GM23338 (cell line): ENCODE measurements at regions not wholly inside any gene's neighbourhood (a gene's known extent, or its start where the extent isn't known, plus 50 kb on each side); places are given as distances from the start of the nearest gene placed in this dataset.

Experiments used
- ATAC-seq: fragments of 200-7000 bp; cut with Tn5 transposase; 3 replicates; pipeline ENCODE4 v1.9.1; 2020
- DNase-seq: peaks from one replicate; pipeline ENCODE4 v3.0.0-alpha.2; 2015; ENCODE audit warnings: low spot score
- H2AFZ ChIP-seq: fragments of 200-600 bp; sonication (generic); 2 replicates; pipeline ENCODE4 v1.8.0; 2016; ENCODE audit warnings: antibody characterized with exemption, mild to moderate bottlenecking, moderate library complexity
- H3F3A ChIP-seq: fragments of 200-600 bp; sonication (generic); replicated peaks from 2 replicates; pipeline ENCODE4 v1.8.0; 2017; ENCODE audit warnings: antibody characterized with exemption, mixed run types, low read depth
- H3K27ac ChIP-seq: fragments of 200-600 bp; sonication (generic); 2 replicates; pipeline ENCODE4 v1.6.1; 2016; ENCODE audit warnings: low read depth
- H3K27me3 ChIP-seq: fragments of 200-600 bp; sonication (generic); 2 replicates; pipeline ENCODE4 v1.8.0; 2016; ENCODE audit warnings: mild to moderate bottlenecking, mixed run types, moderate library complexity; ENCODE audit not compliant: insufficient read depth
- H3K36me3 ChIP-seq: fragments of 200-600 bp; sonication (generic); 2 replicates; pipeline ENCODE4 v1.8.0; 2016; ENCODE audit warnings: mild to moderate bottlenecking; ENCODE audit not compliant: insufficient read depth
- H3K4me1 ChIP-seq: fragments of 200-600 bp; sonication (generic); 2 replicates; pipeline ENCODE4 v1.8.0; 2016; ENCODE audit warnings: mild to moderate bottlenecking, moderate library complexity; ENCODE audit not compliant: insufficient read depth
- H3K4me2 ChIP-seq: fragments of 200-600 bp; sonication (generic); 2 replicates; pipeline ENCODE4 v1.7.1; 2017; ENCODE audit warnings: mixed run types
- H3K4me3 ChIP-seq: fragments of 200-600 bp; sonication (generic); 2 replicates; pipeline ENCODE4 v1.6.1; 2016; ENCODE audit warnings: mixed run types
- H3K79me2 ChIP-seq: fragments of 200-600 bp; sonication (generic); replicated peaks from 2 replicates; pipeline ENCODE4 v1.8.0; 2017; ENCODE audit warnings: mild to moderate bottlenecking; ENCODE audit not compliant: insufficient read depth
- H3K9me2 ChIP-seq: fragments of 200-600 bp; sonication (generic); 2 replicates; pipeline ENCODE4 v1.8.0; 2017; ENCODE audit not compliant: insufficient read depth
- H4K20me1 ChIP-seq: fragments of 200-600 bp; sonication (generic); replicated peaks from 2 replicates; pipeline ENCODE4 v1.8.0; 2017; ENCODE audit warnings: mild to moderate bottlenecking; ENCODE audit not compliant: insufficient read depth
- H3K27ac Mint-ChIP-seq: 2 replicates; pipeline ENCODE4 v1.8.0; 2020; ENCODE audit warnings: inconsistent platforms, mild to moderate bottlenecking, moderate library complexity, mixed read lengths
- H3K27me3 Mint-ChIP-seq: 3 replicates; pipeline ENCODE4 v1.8.0; 2022; ENCODE audit warnings: low read depth, mild to moderate bottlenecking, moderate library complexity, mixed read lengths, inconsistent platforms; ENCODE audit not compliant: insufficient read depth, poor library complexity
- H3K36me3 Mint-ChIP-seq: 3 replicates; pipeline ENCODE4 v1.8.0; 2021; ENCODE audit warnings: low read depth, mild to moderate bottlenecking, inconsistent platforms, moderate library complexity, mixed read lengths
- H3K4me1 Mint-ChIP-seq: 3 replicates; pipeline ENCODE4 v1.8.0; 2020; ENCODE audit warnings: mild to moderate bottlenecking, inconsistent platforms, mixed read lengths
- H3K4me3 Mint-ChIP-seq: 3 replicates; pipeline ENCODE4 v1.8.0; 2021; ENCODE audit warnings: moderate library complexity, mild to moderate bottlenecking, inconsistent platforms, mixed read lengths
- H3K9me3 Mint-ChIP-seq: 3 replicates; pipeline ENCODE4 v1.8.0; 2020; ENCODE audit warnings: moderate library complexity, mild to moderate bottlenecking, inconsistent platforms, mixed read lengths
- CREB1 ChIP-seq: fragments of 250-450 bp; sonication (Bioruptor Pico); IDR thresholded peaks from 2 replicates; pipeline ENCODE4 v1.5.0; 2020; ENCODE audit warnings: low read depth, mild to moderate bottlenecking, moderate library complexity
- EZH2 ChIP-seq: fragments of 200-600 bp; sonication (generic); IDR thresholded peaks from one replicate; pipeline ENCODE4 v1.8.0; 2017; ENCODE audit warnings: antibody characterized with exemption, mild to moderate bottlenecking, low read depth; ENCODE audit not compliant: unreplicated experiment
- EZH2phosphoT487 ChIP-seq: fragments of 200-600 bp; sonication (generic); IDR thresholded peaks from one replicate; pipeline ENCODE4 v1.8.1; 2018; ENCODE audit warnings: antibody characterized with exemption; ENCODE audit not compliant: unreplicated experiment
- JUNB ChIP-seq: IDR thresholded peaks from one replicate; pipeline ENCODE4 v1.6.1; 2016; ENCODE audit warnings: antibody characterized with exemption; ENCODE audit not compliant: unreplicated experiment
- NANOG ChIP-seq: IDR thresholded peaks from 2 replicates; pipeline ENCODE4 v1.6.1; 2016; ENCODE audit warnings: antibody characterized with exemption, borderline replicate concordance
- POLR2AphosphoS5 ChIP-seq: IDR thresholded peaks from 2 replicates; pipeline ENCODE4 v1.6.1; 2016; ENCODE audit warnings: antibody characterized with exemption, low read depth
- STAT1 ChIP-seq: IDR thresholded peaks from one replicate; pipeline ENCODE4 v1.6.1; 2016; ENCODE audit warnings: antibody characterized with exemption; ENCODE audit not compliant: unreplicated experiment
- ZNF114 ChIP-seq: fragments of 250-450 bp; sonication (Bioruptor Pico); IDR thresholded peaks from 2 replicates; pipeline ENCODE4 v1.5.0; 2020; ENCODE audit warnings: mild to moderate bottlenecking, moderate library complexity
- ZNF331 ChIP-seq: fragments of 250-450 bp; sonication (Bioruptor Pico); IDR thresholded peaks from 2 replicates; pipeline ENCODE4 v1.5.0; 2020; ENCODE audit warnings: low read depth, mild to moderate bottlenecking, moderate library complexity
- TF ChIP-seq, protein P1 (sequence below), 2 experiments: fragments of 200-600 bp in 1 of 2; sonication (generic) in 1 of 2; conservative IDR thresholded peaks; 2 replicates each; pipeline versions ENCODE4 v1.5.1 to v1.6.1; 2016 to 2017; ENCODE audit warnings: antibody characterized with exemption in 2 of 2, low read depth in 2 of 2, mild to moderate bottlenecking in 2 of 2, moderate library complexity in 1 of 2
- TF ChIP-seq, protein P2 (sequence below): IDR thresholded peaks from 2 replicates; pipeline ENCODE4 v1.6.1; 2016; ENCODE audit warnings: antibody characterized with exemption
- TF ChIP-seq, protein P3 (sequence below): IDR thresholded peaks from one replicate; pipeline ENCODE4 v1.6.1; 2018; ENCODE audit warnings: antibody characterized with exemption; ENCODE audit not compliant: unreplicated experiment
- TF ChIP-seq, protein P4 (sequence below): fragments of 250-450 bp; sonication (Bioruptor Pico); IDR thresholded peaks from 2 replicates; pipeline ENCODE4 v1.5.0; 2020; ENCODE audit warnings: mild to moderate bottlenecking, moderate library complexity

DNA sequence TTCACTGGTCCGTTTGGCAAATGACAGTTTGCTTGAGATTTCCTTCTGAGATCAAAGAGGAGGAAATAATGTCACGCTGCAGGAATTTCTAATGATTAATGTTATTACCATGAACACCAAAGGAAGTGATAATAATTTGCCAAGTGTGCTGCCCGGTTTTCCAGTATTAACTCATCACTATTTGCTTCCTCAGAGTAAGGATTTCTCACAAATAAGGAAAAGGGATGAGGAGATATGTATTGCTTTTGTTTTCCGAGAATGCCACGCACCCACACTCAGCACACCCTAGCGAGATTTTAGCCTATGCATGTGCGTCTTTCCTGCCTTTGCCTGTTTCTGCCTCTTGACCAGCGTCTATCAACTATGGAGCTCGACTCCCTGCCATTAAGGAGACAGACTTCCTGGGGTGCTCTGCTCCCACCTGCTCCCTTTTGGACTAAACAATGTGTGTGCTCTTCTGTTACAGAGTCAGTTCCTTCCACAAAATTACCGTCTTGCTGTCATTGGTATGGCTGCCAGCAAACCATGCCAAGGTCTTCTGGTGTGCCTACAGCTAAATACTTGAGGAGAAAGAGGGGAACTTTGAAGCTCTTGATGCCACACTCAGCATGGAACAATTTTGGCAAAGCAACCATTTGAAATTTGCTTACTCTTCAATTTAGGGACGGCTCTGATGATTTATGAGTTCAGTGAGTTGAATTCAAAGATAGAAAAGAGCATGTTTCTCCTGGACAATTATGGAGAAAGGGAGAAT lies 393.1 kb upstream of the ZFP42 start:
- Histone ChIP-seq H3K9me2 (no peaks in the 10 kb centered on the region; the same call in 1 of the 2 replicates), H3K27me3 (no peaks in the 10 kb centered on the region), H3K36me3 (no peaks in the 10 kb centered on the region), H3F3A (no peaks in the 10 kb centered on the region), H2AFZ (peak overlapping the region; percentile 83; the same call in 1 of the 2 replicates), H4K20me1 (no peaks in the 10 kb centered on the region), H3K4me2 (no peak overlapping the region), H3K27ac (no peak overlapping the region), H3K4me3 (no peak overlapping the region), H3K4me1 (peaks cover 8% of the 10 kb centered on the region; the same call in 1 of the 2 replicates), H3K79me2 (no peaks in the 10 kb centered on the region)
- Mint-ChIP-seq H3K4me3 (no peak overlapping the region), H3K9me3 (no peaks in the 10 kb centered on the region; the same call in 2 of the 3 replicates), H3K36me3 (no peaks in the 10 kb centered on the region), H3K27ac (no peak overlapping the region), H3K27me3 (no peaks in the 10 kb centered on the region), H3K4me1 (peaks cover 11% of the 10 kb centered on the region; the same call in 2 of the 3 replicates)
- ATAC-seq (no peak), DNase-seq (no peak)
- TF ChIP-seq, protein P1, sequence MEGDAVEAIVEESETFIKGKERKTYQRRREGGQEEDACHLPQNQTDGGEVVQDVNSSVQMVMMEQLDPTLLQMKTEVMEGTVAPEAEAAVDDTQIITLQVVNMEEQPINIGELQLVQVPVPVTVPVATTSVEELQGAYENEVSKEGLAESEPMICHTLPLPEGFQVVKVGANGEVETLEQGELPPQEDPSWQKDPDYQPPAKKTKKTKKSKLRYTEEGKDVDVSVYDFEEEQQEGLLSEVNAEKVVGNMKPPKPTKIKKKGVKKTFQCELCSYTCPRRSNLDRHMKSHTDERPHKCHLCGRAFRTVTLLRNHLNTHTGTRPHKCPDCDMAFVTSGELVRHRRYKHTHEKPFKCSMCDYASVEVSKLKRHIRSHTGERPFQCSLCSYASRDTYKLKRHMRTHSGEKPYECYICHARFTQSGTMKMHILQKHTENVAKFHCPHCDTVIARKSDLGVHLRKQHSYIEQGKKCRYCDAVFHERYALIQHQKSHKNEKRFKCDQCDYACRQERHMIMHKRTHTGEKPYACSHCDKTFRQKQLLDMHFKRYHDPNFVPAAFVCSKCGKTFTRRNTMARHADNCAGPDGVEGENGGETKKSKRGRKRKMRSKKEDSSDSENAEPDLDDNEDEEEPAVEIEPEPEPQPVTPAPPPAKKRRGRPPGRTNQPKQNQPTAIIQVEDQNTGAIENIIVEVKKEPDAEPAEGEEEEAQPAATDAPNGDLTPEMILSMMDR (conservative IDR thresholded peaks at IDR 0.05; ENCODE audit: low read depth in 2 of 2), result no peak
- TF ChIP-seq POLR2AphosphoS5 (no peak), ZNF331 (CRISPR knock-in tag) (no peak), EZH2phosphoT487 (no peak), JUNB (no peak), STAT1 (no peak), NANOG (no peak), EZH2 (no peak), ZNF114 (no peak), CREB1 (CRISPR knock-in tag) (no peak)
- TF ChIP-seq, protein P2, sequence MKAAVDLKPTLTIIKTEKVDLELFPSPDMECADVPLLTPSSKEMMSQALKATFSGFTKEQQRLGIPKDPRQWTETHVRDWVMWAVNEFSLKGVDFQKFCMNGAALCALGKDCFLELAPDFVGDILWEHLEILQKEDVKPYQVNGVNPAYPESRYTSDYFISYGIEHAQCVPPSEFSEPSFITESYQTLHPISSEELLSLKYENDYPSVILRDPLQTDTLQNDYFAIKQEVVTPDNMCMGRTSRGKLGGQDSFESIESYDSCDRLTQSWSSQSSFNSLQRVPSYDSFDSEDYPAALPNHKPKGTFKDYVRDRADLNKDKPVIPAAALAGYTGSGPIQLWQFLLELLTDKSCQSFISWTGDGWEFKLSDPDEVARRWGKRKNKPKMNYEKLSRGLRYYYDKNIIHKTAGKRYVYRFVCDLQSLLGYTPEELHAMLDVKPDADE, result no peak
- TF ChIP-seq, protein P3, sequence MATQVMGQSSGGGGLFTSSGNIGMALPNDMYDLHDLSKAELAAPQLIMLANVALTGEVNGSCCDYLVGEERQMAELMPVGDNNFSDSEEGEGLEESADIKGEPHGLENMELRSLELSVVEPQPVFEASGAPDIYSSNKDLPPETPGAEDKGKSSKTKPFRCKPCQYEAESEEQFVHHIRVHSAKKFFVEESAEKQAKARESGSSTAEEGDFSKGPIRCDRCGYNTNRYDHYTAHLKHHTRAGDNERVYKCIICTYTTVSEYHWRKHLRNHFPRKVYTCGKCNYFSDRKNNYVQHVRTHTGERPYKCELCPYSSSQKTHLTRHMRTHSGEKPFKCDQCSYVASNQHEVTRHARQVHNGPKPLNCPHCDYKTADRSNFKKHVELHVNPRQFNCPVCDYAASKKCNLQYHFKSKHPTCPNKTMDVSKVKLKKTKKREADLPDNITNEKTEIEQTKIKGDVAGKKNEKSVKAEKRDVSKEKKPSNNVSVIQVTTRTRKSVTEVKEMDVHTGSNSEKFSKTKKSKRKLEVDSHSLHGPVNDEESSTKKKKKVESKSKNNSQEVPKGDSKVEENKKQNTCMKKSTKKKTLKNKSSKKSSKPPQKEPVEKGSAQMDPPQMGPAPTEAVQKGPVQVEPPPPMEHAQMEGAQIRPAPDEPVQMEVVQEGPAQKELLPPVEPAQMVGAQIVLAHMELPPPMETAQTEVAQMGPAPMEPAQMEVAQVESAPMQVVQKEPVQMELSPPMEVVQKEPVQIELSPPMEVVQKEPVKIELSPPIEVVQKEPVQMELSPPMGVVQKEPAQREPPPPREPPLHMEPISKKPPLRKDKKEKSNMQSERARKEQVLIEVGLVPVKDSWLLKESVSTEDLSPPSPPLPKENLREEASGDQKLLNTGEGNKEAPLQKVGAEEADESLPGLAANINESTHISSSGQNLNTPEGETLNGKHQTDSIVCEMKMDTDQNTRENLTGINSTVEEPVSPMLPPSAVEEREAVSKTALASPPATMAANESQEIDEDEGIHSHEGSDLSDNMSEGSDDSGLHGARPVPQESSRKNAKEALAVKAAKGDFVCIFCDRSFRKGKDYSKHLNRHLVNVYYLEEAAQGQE, result no peak
- TF ChIP-seq, protein P4, sequence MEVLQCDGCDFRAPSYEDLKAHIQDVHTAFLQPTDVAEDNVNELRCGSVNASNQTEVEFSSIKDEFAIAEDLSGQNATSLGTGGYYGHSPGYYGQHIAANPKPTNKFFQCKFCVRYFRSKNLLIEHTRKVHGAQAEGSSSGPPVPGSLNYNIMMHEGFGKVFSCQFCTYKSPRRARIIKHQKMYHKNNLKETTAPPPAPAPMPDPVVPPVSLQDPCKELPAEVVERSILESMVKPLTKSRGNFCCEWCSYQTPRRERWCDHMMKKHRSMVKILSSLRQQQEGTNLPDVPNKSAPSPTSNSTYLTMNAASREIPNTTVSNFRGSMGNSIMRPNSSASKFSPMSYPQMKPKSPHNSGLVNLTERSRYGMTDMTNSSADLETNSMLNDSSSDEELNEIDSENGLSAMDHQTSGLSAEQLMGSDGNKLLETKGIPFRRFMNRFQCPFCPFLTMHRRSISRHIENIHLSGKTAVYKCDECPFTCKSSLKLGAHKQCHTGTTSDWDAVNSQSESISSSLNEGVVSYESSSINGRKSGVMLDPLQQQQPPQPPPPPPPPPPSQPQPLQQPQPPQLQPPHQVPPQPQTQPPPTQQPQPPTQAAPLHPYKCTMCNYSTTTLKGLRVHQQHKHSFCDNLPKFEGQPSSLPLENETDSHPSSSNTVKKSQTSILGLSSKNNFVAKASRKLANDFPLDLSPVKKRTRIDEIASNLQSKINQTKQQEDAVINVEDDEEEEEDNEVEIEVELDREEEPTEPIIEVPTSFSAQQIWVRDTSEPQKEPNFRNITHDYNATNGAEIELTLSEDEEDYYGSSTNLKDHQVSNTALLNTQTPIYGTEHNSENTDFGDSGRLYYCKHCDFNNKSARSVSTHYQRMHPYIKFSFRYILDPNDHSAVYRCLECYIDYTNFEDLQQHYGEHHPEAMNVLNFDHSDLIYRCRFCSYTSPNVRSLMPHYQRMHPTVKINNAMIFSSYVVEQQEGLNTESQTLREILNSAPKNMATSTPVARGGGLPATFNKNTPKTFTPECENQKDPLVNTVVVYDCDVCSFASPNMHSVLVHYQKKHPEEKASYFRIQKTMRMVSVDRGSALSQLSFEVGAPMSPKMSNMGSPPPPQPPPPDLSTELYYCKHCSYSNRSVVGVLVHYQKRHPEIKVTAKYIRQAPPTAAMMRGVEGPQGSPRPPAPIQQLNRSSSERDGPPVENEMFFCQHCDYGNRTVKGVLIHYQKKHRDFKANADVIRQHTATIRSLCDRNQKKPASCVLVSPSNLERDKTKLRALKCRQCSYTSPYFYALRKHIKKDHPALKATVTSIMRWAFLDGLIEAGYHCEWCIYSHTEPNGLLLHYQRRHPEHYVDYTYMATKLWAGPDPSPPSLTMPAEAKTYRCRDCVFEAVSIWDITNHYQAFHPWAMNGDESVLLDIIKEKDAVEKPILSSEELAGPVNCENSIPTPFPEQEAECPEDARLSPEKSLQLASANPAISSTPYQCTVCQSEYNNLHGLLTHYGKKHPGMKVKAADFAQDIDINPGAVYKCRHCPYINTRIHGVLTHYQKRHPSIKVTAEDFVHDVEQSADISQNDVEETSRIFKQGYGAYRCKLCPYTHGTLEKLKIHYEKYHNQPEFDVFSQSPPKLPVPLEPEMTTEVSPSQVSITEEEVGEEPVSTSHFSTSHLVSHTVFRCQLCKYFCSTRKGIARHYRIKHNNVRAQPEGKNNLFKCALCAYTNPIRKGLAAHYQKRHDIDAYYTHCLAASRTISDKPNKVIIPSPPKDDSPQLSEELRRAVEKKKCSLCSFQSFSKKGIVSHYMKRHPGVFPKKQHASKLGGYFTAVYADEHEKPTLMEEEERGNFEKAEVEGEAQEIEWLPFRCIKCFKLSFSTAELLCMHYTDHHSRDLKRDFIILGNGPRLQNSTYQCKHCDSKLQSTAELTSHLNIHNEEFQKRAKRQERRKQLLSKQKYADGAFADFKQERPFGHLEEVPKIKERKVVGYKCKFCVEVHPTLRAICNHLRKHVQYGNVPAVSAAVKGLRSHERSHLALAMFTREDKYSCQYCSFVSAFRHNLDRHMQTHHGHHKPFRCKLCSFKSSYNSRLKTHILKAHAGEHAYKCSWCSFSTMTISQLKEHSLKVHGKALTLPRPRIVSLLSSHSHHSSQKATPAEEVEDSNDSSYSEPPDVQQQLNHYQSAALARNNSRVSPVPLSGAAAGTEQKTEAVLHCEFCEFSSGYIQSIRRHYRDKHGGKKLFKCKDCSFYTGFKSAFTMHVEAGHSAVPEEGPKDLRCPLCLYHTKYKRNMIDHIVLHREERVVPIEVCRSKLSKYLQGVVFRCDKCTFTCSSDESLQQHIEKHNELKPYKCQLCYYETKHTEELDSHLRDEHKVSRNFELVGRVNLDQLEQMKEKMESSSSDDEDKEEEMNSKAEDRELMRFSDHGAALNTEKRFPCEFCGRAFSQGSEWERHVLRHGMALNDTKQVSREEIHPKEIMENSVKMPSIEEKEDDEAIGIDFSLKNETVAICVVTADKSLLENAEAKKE (CRISPR knock-in tag), result no peak
